ENCODE measurements at regions not wholly inside any gene's neighbourhood (a gene's known extent, or its start where the extent isn't known, plus 50 kb on each side); places are given as distances from the start of the nearest gene placed in this dataset.

DNA sequence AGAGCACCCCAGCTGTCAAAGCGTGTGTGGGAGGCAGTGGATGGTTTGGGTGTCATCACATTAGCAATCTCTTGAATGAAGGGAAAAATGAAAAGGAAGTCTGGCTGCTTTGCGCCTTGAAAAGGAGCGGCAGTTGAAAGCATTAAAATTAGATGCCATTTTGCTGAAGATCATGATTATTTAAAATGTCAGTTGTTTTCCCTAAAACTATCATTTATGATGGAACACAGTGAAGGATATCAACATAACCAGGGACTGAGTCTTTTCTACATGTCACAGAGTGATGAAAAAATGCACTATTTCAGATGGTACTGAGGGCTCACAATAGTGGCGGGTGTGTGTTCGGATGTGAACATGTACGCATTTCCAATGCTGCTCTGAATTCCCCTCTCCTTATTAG, 450.2 kb upstream of the CPEB2 start:
- no peak for DNase-seq (ENCODE audit: low read depth, low spot score)
- no peak overlapping the region for H3K27ac ChIP-seq

DNA sequence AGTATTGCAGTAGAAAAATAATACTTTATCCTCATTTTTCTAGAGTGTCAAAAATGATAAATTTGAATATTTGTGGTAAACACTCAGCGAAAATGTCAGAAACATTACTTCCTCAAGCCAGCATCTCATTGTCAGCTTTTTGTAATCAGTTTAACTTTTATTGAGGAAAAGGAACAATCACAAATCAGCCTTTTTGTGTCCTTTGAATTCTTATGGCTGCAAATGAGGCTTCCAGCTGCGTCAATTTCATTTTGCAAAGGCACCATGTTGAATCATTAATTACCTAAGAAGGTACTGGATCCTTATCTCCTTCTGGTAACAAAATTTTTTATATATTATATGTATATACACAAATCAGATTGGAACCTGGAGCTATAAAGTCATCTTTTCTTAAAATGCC, 442.6 kb upstream of the CPEB2 start:
- DNase-seq (ENCODE audit: low read depth, low spot score): no peak
- no peak overlapping the region for H3K27ac ChIP-seq

DNA sequence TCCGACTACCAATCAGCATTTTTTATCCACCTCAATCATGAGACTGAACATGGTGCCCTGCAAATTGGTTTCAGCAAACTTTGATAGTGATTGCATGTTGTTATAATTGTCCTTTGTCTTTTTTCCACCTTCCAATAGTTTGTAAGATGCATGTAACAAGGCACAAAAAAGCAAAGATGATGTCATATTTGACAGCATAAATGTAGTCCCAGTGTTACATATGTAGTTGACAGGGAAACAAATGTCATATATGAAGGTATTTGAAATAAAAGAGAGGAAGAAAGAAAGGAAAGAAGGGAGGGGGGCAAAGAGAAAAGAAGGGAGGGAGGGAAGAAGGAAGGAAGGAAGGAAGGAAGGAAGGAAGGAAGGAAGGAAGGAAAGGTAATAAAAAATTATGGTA, 441.7 kb upstream of the CPEB2 start:
- H3K27ac ChIP-seq: no peak overlapping the region
- DNase-seq (ENCODE audit: low read depth, low spot score): no peak

DNA sequence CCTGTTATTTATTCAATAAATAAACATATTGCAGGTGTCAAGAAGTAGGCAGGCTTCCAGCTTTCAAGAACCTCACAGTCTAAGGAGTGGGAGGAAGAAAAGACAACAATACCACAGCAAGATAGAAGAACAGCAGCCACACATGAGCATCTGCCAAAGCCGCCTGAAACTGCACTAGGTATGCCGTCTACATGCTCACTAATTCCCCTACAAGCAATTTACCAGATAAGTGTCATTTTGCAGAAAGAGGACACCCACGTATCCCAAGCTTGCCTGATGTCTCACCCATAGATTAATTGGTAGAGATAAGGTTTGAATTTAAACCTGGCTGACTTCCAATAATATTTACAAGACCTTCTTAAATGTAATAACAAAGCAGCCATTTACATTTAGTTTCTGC, 439.4 kb upstream of the CPEB2 start:
- H3K27ac ChIP-seq: no peak overlapping the region
- DNase-seq (ENCODE audit: low read depth, low spot score): no peak

DNA sequence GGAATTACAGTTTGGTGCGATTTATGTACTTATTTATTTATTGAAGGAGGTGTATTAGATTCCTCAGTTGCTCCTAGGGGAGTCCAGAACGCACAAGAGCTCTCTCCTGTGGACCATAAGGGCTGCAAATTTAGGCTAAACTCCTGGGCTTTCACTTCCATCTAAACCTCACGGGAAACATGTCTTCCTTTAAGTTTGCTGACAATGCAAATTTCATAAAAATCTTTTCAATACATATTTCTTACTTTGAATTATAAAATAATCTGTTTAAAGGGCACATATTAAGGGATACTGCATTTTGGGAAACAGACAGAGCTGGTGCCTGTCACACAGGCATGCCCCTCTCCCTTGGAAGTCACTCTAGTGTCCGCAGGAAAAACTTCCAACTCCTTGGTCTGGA, 438.0 kb upstream of the CPEB2 start:
- H3K27ac ChIP-seq: no peak overlapping the region
- no peak for DNase-seq (ENCODE audit: low read depth, low spot score)

DNA sequence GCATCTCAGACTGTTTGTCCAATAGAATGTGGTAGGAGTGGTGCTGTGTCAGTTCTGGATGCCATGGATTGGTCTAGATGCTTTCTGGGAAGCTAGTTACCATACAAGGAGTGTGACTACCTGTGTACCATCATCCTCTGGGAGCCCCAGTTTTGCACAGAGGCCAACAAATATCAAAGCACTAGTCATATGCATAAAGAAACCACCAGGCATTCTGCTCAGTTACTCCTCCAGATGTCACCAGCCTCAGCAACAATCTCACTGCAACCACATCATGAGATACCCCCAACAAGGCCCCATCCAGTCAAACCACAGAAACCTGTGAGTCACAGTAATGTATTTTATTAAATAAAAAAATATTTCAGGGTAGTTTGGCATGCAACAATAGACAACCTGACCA, 435.8 kb upstream of the CPEB2 start:
- DNase-seq (ENCODE audit: low read depth, low spot score): no peak

DNA sequence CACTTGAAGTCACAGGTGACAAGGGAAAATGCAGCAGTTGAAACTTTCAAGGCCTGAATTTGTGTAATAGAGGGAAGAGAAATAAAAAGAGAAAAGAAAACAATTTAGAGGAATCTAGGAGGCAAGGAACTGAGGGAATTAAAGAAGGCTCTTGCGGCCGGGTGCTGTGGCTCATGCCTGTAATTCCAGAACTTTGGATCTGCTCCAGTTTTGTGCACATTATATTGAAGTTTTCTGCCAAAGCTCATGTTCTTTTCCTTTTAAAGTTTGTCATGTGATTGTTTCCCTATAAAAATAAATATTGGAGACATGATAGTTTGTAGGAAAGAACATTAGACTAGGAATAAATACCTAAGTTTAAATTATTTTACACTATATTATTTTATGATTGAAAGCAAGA, 433.9 kb upstream of the CPEB2 start:
- DNase-seq (ENCODE audit: low read depth, low spot score): no peak
- no peak overlapping the region for H3K27ac ChIP-seq

More for the DNA sequence above, 435.8 kb upstream of the CPEB2 start:
- H3K27ac ChIP-seq: no peak overlapping the region

DNA sequence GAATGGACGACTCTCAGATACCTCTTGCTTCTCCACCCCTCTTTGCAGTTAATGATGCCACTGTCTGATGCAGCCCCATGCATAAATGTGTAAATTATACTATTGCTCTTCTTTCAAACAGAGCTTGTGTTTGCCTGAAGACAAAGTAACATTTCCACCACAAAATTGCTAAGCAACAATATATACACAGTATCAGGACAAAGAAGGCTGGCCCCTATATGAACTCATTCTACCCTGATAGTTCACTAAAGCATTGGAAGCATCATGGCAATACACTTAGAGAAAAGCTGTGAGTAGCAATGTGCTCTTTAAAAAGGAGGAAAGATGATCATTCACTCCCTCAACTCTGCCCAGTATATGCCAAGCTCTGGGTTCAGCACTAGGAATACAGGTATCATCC, 427.0 kb upstream of the CPEB2 start:
- no peak overlapping the region for H3K27ac ChIP-seq
- no peak for DNase-seq (ENCODE audit: low read depth, low spot score)

DNA sequence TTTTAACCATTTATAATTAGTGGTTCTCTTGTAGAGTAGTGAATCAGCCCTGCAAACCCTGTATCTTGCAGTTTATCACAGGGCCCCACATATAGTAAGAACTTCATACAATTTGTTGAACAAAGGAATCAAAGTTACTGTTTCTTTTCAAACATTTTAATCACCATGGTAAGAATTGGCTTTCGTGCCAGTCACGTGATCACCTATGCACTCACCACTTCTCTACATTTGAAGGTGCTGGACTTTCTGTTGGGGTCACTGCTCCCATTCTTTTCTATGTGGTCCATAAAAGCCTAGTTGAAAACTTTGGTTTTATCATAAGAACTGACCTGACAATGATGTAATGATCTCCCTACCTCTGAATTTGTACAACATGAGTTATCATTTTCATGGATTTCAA, 426.4 kb upstream of the CPEB2 start:
- no peak overlapping the region for H3K27ac ChIP-seq
- DNase-seq (ENCODE audit: low read depth, low spot score): no peak

DNA sequence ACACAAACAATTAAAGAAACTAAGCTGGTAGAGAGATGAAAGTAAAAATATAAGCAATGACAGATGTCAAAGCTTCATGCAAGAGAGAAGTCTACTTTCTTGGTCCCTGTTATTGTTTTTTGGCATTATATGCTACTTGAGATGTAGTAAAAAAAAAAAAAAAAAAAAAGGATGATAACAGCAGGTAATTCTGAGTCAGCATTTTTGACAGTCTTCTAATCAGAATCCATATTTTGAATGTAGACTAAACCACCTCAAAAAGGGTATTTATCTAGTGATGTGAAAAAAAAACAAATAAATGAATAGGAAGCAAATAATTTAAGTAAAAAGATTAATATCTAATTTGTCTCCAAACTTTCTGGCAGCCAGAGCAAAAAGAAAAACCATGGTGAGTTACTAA, 422.2 kb upstream of the CPEB2 start:
- DNase-seq (ENCODE audit: low read depth, low spot score): no peak
- H3K27ac ChIP-seq: no peak overlapping the region

DNA sequence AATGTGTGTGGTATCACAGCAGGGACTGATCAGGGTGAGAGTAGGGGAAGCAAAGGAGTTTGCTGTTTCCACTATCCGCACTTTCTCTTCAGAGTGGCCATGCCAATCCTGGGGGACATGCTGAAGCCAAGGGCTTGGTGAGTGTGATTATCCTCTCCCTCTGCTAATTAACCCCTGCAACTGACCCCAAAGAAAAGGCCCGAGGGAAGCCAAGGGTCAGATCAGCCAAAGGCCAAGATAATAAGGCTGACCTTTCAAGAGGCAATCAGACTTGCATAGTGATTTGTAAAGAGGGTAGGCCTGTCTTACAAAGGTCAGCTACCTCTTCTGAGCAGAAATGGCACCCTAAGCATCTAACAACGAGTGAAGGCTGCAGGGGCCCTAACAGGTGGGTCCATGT, 420.5 kb upstream of the CPEB2 start:
- DNase-seq (ENCODE audit: low read depth, low spot score): no peak
- H3K27ac ChIP-seq: no peak overlapping the region

DNA sequence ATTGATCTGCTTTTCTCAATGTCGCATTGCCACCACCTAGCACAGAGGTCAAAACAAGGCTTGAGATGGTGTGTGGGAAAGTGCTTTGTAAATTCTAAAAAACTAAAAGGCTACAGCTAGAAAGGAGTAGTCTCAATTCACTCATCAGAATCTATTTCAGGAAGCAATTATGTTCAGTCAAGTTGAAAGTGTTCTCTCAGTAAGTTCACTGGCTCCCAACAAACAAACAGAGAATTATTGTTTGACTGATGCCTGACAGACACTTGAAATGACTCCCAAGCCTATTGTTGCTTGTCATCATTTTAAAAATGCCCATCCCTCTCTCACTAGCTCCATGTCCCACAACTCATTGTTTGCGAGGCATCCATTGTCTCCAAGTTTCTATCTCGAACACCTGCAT, 419.6 kb upstream of the CPEB2 start:
- no peak for DNase-seq (ENCODE audit: low read depth, low spot score)

DNA sequence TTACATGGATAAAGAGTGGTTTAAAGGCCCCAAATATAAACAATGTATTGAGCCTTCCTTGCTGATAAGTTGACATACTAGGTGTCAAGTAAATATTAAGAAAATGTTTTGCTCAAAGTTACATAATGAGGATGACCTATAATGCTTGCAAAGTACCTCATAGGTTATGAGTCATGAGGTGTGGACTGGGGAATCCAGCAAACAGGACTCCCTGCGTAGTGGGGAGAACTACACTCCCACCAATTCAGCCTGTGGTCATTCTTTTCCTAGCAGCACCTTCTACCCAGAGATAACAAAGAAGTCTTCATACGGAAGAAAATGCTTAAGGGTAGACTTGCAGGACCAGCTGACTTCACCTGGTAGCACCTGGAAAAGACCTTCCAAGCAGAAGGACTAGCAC, 418.9 kb upstream of the CPEB2 start:
- H3K27ac ChIP-seq: no peak overlapping the region
- DNase-seq (ENCODE audit: low read depth, low spot score): no peak

More for the DNA sequence above, 419.6 kb upstream of the CPEB2 start:
- no peak overlapping the region for H3K27ac ChIP-seq

DNA sequence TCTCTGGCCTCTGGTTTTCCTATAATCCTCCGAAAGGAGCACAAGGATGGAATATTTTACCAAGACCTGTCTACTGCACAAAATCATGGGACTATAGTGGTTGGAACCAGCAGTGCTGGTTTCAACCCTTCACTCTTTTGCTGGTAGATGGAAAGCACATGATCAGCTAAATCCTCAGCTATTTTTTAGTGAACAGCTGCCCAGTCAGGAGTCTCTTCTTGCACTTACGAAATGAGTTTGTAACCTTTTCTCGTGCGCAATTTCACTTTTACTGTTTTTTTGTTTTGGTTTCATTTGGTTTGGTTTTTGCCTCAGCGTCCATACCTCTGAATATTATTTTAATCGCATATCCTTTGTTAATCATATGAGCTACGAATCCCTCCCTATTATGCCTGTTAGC, 418.5 kb upstream of the CPEB2 start:
- DNase-seq (ENCODE audit: low read depth, low spot score): no peak
- H3K27ac ChIP-seq: no peak overlapping the region

DNA sequence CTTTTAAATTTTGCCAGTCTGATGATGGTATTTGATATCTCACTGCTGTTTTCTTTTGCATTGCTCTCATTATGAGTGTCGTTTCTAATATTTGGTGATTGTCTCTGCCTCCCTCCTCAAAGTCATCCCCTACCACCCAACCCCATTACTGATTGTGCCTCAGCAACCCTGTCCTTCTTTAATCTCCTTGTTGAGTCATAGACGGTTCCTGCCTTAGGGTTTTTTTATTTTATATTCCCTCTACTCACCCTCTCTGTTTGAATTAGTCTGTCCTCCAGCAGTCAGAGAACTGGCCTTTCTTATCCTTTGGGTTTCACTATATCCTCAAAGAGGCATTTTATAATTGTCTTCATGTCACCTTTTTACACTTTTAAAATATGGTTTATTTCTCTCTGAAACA, 409.3 kb upstream of the CPEB2 start:
- no peak for DNase-seq (ENCODE audit: low read depth, low spot score)

DNA sequence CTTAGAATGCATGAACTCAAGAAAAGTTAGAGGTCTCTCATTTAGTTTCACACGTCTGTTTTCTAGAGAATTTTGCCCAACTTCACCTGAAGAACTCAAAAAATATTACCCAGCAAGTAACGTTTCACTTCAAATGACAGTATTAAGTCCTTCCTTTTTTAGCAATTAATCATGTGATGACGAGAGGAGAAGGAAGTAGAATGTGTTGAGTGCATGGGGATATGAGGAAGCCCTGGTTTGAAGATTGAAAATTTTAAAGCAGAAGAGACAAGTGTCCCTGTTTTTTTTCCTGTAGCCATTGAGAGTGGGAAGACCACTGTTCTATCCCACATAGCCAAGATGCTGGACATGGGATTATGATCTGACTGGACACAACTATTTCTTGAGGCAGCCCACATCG, 406.3 kb upstream of the CPEB2 start:
- DNase-seq (ENCODE audit: low read depth, low spot score): no peak

More for the DNA sequence above, 409.3 kb upstream of the CPEB2 start:
- H3K27ac ChIP-seq: no peak overlapping the region

DNA sequence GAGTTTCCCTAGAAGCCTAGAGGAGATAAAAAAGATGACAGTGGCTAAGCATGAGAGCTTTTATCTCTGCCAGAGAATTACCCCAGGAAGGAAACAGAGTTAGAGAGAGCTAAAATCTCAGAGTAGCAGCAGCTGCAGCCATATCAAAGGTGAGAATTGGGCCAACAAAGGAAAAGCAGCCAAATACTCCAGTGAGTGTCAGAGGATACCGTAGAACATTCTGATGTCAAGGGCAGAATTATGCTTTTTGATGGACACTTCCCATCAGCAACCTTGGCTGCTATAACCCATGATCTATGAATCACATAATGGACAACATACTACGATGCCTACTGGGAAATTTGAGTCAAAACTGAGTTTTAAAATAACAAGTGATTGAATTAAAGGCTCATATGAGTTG, 405.8 kb upstream of the CPEB2 start:
- DNase-seq (ENCODE audit: low read depth, low spot score): no peak
- no peak overlapping the region for H3K27ac ChIP-seq

More for the DNA sequence above, 406.3 kb upstream of the CPEB2 start:
- H3K27ac ChIP-seq: no peak overlapping the region

DNA sequence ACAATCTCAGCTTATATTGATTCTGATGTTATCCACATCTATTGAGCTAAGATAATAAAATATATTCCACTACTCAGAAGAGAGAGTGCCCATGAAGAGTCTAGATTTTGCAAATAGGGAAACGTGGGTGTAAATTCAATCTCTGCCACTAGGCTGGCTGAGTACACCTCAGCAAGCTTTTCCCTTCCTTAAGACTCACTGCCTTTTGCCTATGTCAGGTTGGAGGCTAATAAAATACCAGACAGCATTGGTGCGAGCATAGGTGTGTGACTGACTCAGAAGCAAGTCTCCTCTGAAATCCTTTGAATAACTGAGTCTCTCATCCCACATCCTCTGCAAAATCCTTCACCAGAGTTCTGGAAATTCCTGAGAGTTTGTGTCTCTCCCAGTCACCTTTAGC, 405.4 kb upstream of the CPEB2 start:
- no peak overlapping the region for H3K27ac ChIP-seq
- DNase-seq (ENCODE audit: low read depth, low spot score): peak; percentile 26

DNA sequence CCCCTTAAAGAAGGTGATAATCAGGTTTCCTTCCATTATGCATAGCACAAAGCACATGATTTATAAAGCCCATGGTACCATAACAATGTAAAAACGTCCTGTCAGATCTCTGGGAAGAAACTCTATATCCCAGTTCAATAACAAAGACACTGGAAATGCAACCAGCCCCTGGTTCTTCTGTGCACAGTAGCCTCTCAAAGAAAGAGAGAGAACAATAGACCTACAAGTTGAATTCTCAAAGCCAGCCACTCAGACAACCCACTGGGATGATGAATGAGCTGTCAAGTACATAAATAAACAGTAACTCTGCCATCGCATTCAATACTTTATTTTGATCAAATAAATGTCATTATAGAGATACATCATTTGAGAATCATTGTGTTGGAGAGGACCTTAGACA, 400.1 kb upstream of the CPEB2 start:
- no peak overlapping the region for H3K27ac ChIP-seq

DNA sequence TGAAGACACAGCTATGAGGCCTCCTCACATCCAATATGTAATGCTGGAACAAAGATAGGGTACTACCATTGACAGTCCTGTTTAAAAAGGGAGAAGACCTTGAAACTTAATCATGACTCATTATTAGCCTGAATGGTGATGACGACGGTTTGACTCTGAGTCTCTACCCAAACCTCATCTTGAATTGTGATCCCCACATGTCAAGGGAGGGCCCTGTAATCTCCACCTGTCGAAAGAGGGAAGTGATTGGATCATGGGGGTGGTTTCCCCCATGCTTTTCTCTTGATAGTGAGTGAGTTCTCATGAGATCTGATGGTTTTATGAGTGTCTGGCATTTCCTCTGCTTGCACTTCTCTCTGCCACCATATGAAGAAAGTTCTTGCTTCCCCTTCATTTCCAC, 395.3 kb upstream of the CPEB2 start:
- DNase-seq (ENCODE audit: low read depth, low spot score): no peak

More for the DNA sequence above, 400.1 kb upstream of the CPEB2 start:
- no peak for DNase-seq (ENCODE audit: low read depth, low spot score)

DNA sequence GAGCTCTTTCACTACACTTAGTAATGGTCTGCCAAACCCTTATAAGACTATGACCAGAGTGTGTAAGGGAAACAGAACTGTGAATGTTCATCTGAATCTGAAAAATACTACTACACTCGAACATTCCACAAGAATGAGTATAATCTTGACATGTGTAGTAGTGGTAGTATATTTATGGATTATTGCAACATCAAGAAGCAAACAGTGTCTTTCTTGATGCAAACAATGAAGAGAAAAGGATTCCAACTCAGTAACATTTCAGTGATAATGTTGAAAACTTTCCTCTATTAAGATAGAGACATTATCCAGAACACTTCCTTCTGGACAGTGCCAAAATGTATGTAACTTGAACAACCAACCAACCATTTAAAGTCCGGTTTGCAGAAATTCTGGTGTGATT, 394.7 kb upstream of the CPEB2 start:
- peak overlapping the region; percentile 36 for H3K27ac ChIP-seq
- no peak for DNase-seq (ENCODE audit: low read depth, low spot score)

More for the DNA sequence above, 395.3 kb upstream of the CPEB2 start:
- peak overlapping the region; percentile 36 for H3K27ac ChIP-seq

DNA sequence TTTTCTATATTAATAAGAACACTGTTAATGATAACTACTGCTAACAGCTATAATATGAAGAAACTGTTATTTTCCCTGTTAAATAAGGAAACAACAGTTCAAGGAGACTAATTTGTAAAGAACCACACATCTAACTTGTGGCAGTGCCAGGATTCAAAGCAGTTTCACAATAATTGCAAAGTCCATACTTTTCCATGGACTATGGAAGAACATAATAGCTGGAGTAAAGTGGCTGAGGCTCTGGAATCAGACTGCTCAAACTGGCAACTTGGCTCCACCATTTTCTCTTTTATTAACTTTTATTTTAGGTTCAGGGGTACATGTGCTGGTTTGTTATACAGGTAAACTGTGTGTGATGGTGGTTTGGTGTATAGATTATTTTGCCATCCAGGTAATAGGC, 393.7 kb upstream of the CPEB2 start:
- no peak for DNase-seq (ENCODE audit: low read depth, low spot score)
- H3K27ac ChIP-seq: no peak overlapping the region

DNA sequence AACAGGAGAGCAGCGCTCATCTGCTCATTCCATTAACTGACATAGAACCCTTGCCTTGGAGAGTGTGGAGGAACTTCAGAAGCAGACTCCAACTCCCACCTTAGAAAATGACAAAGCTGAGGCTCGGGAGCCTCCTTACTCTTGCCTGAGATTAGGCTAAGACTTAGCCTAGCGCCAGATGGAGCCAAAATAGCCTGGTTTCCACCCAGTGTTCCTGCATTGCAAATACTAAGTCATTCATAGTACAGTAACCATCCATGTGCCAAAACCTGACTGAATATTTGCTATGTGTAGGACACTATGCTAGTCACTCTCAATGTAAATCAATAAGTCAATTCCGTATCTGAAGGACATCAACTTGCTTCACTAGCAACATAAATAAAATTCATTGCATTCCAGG, 387.4 kb upstream of the CPEB2 start:
- DNase-seq (ENCODE audit: low read depth, low spot score): no peak
- H3K27ac ChIP-seq: no peak overlapping the region

All from epithelial cell of prostate (primary cell).